SHP77 (cell line): ENCODE measurements at regions not wholly inside any gene's neighbourhood (a gene's known extent, or its start where the extent isn't known, plus 50 kb on each side); places are given as distances from the start of the nearest gene placed in this dataset.
"Not testable (repeated sequence)": the region's sequence is repeated elsewhere in the genome, so short reads cannot be mapped to it uniquely, and the experiment has no call there.

Source experiments
- DNase-seq, 2 experiments: peaks; one replicate each; lab custom pipeline; 2025; lab: John Stamatoyannopoulos, UW

GRCh38 chr14:101080922-101081593, 177.5 kb upstream of the RTL1 start:
- no peak for DNase-seq

GRCh38 chr14:101082036-101082435, 178.5 kb upstream of the RTL1 start:
- peak; percentile 18 to 33 for DNase-seq

- DNase-seq, result no peak
Measured at GRCh38 chr14:101082436-101083384, 179.2 kb upstream of the RTL1 start.

GRCh38 chr14:101083564-101084435, 180.3 kb upstream of the RTL1 start:
- DNase-seq, result peak; percentile 58 to 82

GRCh38 chr14:101084436-101084826, 180.9 kb upstream of the RTL1 start:
- DNase-seq, result no peak

GRCh38 chr14:101086926-101087325, 183.4 kb upstream of the RTL1 start:
- no peak for DNase-seq

- DNase-seq, result no peak
Measured at GRCh38 chr14:101087614-101088394, 184.3 kb upstream of the RTL1 start.

GRCh38 chr14:101088395-101088667, 184.8 kb upstream of the RTL1 start:
- no peak for DNase-seq

- DNase-seq, result no peak
Measured at GRCh38 chr14:101088714-101089113, 185.2 kb upstream of the RTL1 start.

- not testable (repeated sequence) for DNase-seq
Measured at GRCh38 chr14:101090478-101090877, 187.0 kb upstream of the RTL1 start.

- DNase-seq, result no peak
Measured at GRCh38 chr14:101090976-101091375, 187.5 kb upstream of the RTL1 start.

GRCh38 chr14:101094916-101095315, 191.4 kb upstream of the RTL1 start:
- not testable (repeated sequence) for DNase-seq

GRCh38 chr14:101096551-101096950, 193.0 kb upstream of the RTL1 start:
- DNase-seq, result no peak

- no peak for DNase-seq
Measured at GRCh38 chr14:101097109-101097793, 193.7 kb upstream of the RTL1 start.

GRCh38 chr14:101098177-101098576, 194.7 kb upstream of the RTL1 start:
- no peak for DNase-seq

GRCh38 chr14:101098641-101099040, 195.1 kb upstream of the RTL1 start:
- no peak for DNase-seq

GRCh38 chr14:101101456-101102056, 198.0 kb upstream of the RTL1 start:
- DNase-seq, result no peak

GRCh38 chr14:101102875-101103274, 199.4 kb upstream of the RTL1 start:
- DNase-seq, result no peak

GRCh38 chr14:101103321-101103901, 199.9 kb upstream of the RTL1 start:
- DNase-seq, result no peak

GRCh38 chr14:101104485-101104884, 201.0 kb upstream of the RTL1 start:
- no peak for DNase-seq
